AG20443 (cell line): ENCODE measurements at regions not wholly inside any gene's neighbourhood (a gene's known extent, or its start where the extent isn't known, plus 50 kb on each side); places are given as distances from the start of the nearest gene placed in this dataset.
"Not testable (repeated sequence)": the region's sequence is repeated elsewhere in the genome, so short reads cannot be mapped to it uniquely, and the experiment has no call there.

Experiments
- DNase-seq: peaks from one replicate; pipeline ENCODE4 v3.0.0; 2012; ENCODE audit warnings: low spot score, mixed read lengths

- peak; percentile 61 for DNase-seq
Observed at GRCh38 chr15:62324382-62324781, 159.3 kb upstream of the C2CD4B start.

GRCh38 chr15:62325597-62325996 lies 160.5 kb upstream of the C2CD4B start:
- DNase-seq: no peak

- DNase-seq: no peak
Observed at GRCh38 chr15:62326460-62327011, 161.5 kb upstream of the C2CD4B start.

- DNase-seq: no peak
Observed at GRCh38 chr15:62327406-62327805, 162.3 kb upstream of the C2CD4B start.

- not testable (repeated sequence) for DNase-seq
Observed at GRCh38 chr15:62332472-62332871, 167.4 kb upstream of the C2CD4B start.

- no peak for DNase-seq
Observed at GRCh38 chr15:62334536-62334935, 169.5 kb upstream of the C2CD4B start.

GRCh38 chr15:62337934-62338333 lies 172.8 kb upstream of the C2CD4B start:
- DNase-seq: no peak

- DNase-seq: no peak
Observed at GRCh38 chr15:62338497-62338896, 173.4 kb upstream of the C2CD4B start.

GRCh38 chr15:62342959-62343358 lies 177.9 kb upstream of the C2CD4B start:
- DNase-seq: no peak

- DNase-seq: no peak
Observed at GRCh38 chr15:62343397-62343796, 178.3 kb upstream of the C2CD4B start.

- peak; percentile 48 for DNase-seq
Observed at GRCh38 chr15:62344806-62345539, 179.9 kb upstream of the C2CD4B start.

- DNase-seq: no peak
Observed at GRCh38 chr15:62346168-62346567, 181.1 kb upstream of the C2CD4B start.

- DNase-seq: no peak
Observed at GRCh38 chr15:62348118-62348517, 183.0 kb upstream of the C2CD4B start.

GRCh38 chr15:62348623-62349022 lies 183.5 kb upstream of the C2CD4B start:
- no peak for DNase-seq

- no peak for DNase-seq
Observed at GRCh38 chr15:62352817-62353216, 187.7 kb upstream of the C2CD4B start.

- no peak for DNase-seq
Observed at GRCh38 chr15:62357431-62357830, 192.3 kb upstream of the C2CD4B start.

GRCh38 chr15:62359416-62359815 lies 194.3 kb upstream of the C2CD4B start:
- DNase-seq: no peak

GRCh38 chr15:62360332-62361097 lies 195.4 kb upstream of the C2CD4B start:
- no peak for DNase-seq

- DNase-seq: no peak
Observed at GRCh38 chr15:62362144-62362543, 197.1 kb upstream of the C2CD4B start.

GRCh38 chr15:62362608-62363007 lies 197.5 kb upstream of the C2CD4B start:
- peak; percentile 90 for DNase-seq

GRCh38 chr15:62363913-62364312 lies 198.8 kb upstream of the C2CD4B start:
- DNase-seq: no peak

GRCh38 chr15:62365795-62366442 lies 200.8 kb upstream of the C2CD4B start:
- no peak for DNase-seq

- DNase-seq: no peak
Observed at GRCh38 chr15:62369454-62369853, 204.4 kb upstream of the C2CD4B start.
